WI38 (cell line): ENCODE measurements at regions not wholly inside any gene's neighbourhood (a gene's known extent, or its start where the extent isn't known, plus 50 kb on each side); places are given as distances from the start of the nearest gene placed in this dataset.

Source experiments
- H3K4me3 ChIP-seq: 2 replicates; pipeline ENCODE4 v1.5.1; 2011; ENCODE audit warnings: low read depth, mild to moderate bottlenecking, control low read depth, low read length
- TF ChIP-seq, protein P1 (sequence below): IDR thresholded peaks from 2 replicates; pipeline ENCODE4 v1.5.1; 2012; ENCODE audit warnings: low read depth, mild to moderate bottlenecking, control low read depth, low read length

DNA sequence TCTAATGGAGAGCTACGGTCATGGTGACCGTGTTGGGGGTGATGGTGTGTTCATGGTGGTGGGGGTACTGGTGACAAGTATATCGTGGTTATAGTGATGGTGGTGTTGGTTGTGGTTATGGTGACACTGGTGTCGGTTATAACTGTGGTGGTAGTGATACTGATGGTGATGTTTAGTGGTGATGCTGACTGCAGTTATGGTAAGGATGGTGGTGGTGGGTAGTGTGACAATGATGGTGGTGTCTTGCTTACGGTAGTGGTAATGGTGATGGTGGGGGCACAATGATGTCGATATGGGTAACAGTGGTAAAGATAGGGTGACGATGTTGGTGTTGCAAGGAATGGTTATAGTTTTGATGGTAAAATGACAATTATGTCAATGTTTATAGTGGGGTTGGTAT lies 98.9 kb upstream of the SLC2A1 start:
- TF ChIP-seq, protein P1, sequence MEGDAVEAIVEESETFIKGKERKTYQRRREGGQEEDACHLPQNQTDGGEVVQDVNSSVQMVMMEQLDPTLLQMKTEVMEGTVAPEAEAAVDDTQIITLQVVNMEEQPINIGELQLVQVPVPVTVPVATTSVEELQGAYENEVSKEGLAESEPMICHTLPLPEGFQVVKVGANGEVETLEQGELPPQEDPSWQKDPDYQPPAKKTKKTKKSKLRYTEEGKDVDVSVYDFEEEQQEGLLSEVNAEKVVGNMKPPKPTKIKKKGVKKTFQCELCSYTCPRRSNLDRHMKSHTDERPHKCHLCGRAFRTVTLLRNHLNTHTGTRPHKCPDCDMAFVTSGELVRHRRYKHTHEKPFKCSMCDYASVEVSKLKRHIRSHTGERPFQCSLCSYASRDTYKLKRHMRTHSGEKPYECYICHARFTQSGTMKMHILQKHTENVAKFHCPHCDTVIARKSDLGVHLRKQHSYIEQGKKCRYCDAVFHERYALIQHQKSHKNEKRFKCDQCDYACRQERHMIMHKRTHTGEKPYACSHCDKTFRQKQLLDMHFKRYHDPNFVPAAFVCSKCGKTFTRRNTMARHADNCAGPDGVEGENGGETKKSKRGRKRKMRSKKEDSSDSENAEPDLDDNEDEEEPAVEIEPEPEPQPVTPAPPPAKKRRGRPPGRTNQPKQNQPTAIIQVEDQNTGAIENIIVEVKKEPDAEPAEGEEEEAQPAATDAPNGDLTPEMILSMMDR = no peak
- no peak overlapping the region for H3K4me3 ChIP-seq

GRCh38 chr1:43056981-43057391 lies 98.3 kb upstream of the SLC2A1 start:
- TF ChIP-seq, protein P1 = no peak

DNA sequence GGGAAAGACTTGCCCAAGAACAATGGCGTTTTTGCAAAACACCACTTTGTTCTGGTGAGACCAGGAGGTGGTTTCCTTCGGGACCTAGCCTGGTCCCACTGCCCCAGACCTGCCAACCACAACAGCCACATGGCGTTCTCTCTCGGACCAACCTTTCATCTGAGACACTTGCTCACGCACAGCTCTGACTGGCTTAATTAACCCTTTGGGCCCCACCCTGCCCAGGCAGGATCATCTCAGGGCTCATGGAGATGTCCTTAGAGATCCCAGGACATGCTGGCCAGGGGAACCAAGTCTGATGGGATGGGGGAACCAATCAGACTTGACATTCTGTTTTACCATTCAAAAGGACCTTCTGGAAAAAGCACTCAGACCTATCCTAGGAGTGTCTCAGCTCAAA lies 97.8 kb upstream of the SLC2A1 start:
- TF ChIP-seq, protein P1 = no peak
- no peak overlapping the region for H3K4me3 ChIP-seq

More at GRCh38 chr1:43056981-43057391, 98.3 kb upstream of the SLC2A1 start:
- no peak overlapping the region for H3K4me3 ChIP-seq

DNA sequence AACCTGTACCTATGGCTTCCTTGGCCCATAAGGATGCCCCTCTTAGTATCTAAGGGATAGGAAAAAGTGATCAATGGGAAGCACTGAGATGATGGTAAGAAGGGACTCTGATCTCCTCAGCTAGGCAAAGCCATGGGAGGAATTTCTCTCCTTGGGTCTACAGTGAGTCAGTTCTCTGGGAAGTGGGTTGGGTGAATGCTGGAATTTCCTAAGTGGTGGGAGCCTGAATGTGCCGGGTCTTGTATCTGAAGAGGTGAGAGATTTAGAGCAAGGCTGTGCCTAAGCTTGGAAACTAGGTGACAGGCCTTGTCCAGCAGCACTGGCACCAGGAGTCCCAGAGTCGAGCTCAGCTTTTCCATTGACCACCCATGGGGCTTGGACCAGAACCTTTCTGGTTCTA lies 96.3 kb upstream of the SLC2A1 start:
- TF ChIP-seq, protein P1 = no peak

GRCh38 chr1:43052786-43053439 lies 94.2 kb upstream of the SLC2A1 start:
- TF ChIP-seq, protein P1 = no peak
- no peak overlapping the region for H3K4me3 ChIP-seq

More for the DNA sequence above, 96.3 kb upstream of the SLC2A1 start:
- no peak overlapping the region for H3K4me3 ChIP-seq

GRCh38 chr1:43052322-43052721 lies 93.7 kb upstream of the SLC2A1 start:
- TF ChIP-seq, protein P1 = no peak

DNA sequence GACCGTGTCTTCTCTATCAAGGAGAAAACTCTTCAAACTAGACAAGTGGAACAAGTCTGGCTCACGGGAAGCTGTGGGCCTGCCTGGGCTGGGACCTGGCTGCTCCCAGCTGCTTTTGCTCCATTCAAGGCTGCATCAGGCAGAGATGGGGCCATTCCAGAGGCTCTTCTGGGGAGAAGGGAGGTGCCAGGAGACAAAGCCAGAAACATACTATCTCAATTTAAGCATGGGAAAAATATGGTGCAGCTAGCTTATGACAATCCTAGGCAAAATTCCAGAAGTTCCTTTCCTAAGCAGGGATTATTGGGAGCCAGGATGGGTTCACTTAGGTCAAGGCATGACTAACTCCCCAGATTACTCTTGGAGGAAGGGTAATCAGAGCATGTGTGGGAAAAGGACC lies 90.8 kb upstream of the SLC2A1 start:
- TF ChIP-seq, protein P1 = no peak
- H3K4me3 ChIP-seq = no peak overlapping the region

More at GRCh38 chr1:43052322-43052721, 93.7 kb upstream of the SLC2A1 start:
- H3K4me3 ChIP-seq = no peak overlapping the region
